HG03103 (cell line): ENCODE measurements at regions not wholly inside any gene's neighbourhood (a gene's known extent, or its start where the extent isn't known, plus 50 kb on each side); places are given as distances from the start of the nearest gene placed in this dataset.
"Not testable (repeated sequence)": the region's sequence is repeated elsewhere in the genome, so short reads cannot be mapped to it uniquely, and the experiment has no call there.

Source experiments
- ATAC-seq: cut with Tn5 transposase; IDR thresholded peaks from one replicate; pipeline ENCODE4 v1.9.1; 2021; ENCODE audit warnings: low read depth; ENCODE audit not compliant: unreplicated experiment

DNA sequence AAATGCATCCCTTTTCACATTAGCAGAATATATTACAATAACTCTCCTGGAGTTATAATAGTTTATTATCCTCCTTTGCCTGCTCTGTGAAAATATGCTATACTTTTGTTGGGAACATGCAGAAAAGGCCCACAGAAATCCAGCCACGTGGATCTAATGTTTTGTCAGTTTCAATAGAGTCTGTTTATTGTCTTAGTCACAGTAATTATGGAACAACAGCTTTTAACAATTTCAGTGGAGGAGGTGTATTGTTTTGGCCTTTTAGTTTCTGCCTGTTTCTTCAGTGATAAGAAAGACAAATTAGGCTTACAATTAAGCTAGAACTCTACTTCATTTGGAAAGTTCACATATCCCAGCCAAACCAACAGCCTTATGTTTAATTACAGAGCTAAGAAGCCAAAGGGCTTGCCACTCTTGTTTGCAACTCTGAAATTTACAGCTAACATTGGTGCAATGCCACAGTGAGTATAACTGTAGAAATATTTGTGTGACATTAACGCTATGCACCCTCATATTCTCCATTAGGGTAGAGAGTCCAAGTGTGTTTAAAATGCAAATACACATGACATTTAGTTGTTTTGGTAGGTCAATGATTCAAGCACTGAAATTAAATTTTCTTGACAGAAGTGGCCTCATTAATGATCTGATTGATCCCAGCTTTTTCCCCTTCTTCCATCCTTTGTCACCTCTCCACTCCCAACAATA is 175.8 kb downstream of the USP46 start:
- ATAC-seq = no peak

DNA sequence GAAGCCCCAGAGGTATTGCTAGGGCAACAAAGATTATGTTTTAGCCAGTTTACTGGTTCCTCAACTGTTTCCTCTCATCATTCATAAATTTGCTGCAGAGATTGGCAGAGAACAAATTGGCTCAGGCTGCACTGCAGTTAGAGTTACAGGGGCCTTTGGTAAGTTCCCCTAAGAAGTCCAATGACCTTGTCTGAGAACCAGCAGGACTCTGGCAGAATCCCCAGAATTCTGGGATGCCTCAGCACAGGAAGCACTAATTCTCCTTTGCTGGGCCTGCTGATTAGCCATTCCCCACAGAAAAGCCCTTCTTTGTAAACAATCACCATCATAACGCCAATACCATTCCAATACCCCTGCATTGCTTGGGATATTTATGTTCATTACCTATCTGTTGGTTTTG is 151.3 kb downstream of the USP46 start:
- ATAC-seq = no peak

DNA sequence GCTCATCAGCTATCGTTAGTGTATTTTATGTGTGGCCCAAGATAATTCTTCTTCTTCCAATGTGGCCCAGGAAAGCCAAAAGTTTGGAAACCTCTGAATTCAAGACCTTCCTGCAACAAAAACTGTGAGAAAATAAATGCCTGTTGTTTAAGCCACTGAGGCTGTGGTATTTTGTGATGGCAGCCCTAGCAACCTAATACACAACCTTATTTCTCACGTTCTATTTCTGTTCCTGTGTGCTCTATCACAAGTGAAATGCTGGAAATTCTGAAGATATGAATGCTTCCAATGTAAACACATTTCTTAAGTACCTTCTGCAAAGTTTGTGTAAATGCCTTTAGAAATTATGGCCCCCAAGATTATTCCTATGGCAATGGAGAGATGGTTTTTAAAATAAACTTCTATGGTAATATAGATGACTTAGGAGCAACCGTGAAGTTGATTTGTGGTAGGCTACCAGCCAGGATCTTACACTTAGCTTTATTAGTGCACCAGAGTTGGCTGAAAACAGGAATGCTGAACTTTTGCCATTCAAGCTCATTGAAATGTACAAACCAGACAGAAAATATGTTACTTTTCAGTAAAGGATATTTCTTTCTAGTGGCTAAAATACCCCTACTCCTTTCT is 148.0 kb downstream of the USP46 start:
- no peak for ATAC-seq

DNA sequence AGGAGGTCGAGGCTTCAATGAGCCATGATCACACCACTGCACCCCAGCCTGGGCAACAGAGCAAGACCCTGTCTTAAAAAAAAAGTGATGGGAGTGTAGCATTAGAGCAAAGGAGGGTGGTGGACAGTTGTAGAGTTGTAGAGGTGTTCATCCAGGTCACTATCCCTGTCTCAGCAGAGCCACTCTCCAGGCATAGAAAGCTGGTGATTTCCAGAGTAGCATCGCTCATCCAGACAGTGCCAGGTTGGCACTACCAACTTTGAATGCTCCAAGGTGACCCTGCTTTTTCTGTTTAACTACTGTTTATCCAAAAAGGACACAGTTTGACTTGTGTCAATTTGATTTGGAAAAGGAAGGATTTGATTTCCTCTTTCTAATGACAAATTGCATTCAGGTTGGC is 147.3 kb downstream of the USP46 start:
- no peak for ATAC-seq

DNA sequence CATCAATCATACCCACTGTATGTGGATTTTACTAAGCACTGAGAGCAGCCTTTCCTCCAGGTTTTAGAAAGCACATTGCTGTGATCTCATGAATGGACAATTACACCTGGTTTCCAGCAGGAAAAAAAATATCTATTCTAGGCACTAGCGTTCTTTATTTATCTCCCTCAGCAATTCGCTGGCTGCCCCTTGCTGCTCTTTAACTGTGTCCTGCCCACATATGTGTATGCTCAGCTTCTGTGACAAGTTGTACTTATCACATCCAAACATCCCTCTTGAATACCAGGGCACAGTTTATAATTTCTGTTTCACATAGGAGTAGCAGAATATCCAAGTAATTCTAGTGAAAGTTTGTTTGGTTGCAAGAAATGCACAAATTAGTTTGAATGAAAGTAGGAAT is 146.8 kb downstream of the USP46 start:
- no peak for ATAC-seq

DNA sequence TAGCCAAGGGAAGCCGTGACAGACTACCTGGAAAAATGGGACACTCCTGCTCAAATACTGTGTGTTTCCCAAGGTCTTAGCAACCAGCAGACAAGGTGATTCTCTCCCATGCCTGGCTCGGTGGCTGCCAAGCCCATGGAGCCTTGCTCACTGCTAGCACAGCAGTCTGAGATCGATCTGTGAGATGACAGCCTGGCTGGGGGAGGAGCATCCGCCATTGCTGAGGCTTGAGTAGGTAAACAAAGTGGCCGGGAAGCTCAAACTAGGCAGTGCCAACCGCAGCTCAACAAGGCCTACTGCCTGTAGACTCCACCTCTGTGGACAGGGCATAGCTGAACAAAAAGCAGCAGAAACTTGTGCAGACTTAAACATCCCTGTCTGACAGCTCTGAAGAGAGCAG is 137.0 kb downstream of the USP46 start:
- ATAC-seq = not testable (repeated sequence)

DNA sequence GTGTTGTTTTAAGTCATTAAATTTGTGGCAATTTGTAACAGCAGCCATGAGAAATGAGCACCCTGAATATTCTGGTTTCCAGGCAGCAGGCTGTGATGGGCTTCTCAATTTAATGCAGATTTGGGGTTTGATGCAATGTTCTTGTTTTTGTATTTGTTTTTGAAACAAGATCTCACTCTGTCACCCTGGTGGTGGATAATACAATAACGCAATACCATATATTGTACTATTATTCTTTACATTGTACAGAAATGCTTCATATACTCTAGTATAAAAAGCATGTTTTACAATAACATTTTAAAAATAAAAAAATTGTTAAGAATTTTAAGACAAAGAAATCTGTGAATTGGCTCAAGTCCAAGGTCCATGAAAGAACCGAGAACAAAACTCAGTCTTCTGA is 129.1 kb downstream of the USP46 start:
- ATAC-seq = no peak

DNA sequence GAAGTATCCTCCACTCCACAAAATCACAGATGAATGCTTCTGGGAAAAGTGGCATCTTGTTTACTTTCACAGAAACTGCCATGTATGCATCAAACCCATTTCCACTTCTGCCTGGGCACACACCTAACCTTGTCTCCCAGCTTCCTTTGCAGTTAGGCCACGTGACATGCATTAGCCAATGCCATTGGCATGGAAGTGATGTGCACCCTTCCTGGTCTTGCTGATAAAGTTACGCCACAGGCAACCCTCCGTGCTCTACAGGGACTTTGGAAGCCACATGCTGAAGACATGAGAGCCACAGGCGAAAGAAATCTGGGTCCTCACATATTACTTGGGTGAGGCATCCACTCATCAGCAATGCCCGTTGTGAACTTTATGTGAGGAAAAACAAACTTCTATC is 123.3 kb downstream of the USP46 start:
- ATAC-seq = no peak
